HepG2 (cell line): ENCODE measurements at regions not wholly inside any gene's neighbourhood (a gene's known extent, or its start where the extent isn't known, plus 50 kb on each side); places are given as distances from the start of the nearest gene placed in this dataset.

Experiments used
- CREM ChIP-seq, 2 experiments: sonication (generic) in 1 of 2; formaldehyde crosslinking in 1 of 2; IDR thresholded peaks; 2 replicates each; pipeline versions ENCODE4 v1.4.0 to v1.6.1; 2016 to 2020; ENCODE audit warnings: antibody characterized with exemption in 1 of 2, mild to moderate bottlenecking in 1 of 2, missing genetic modification reagents in 1 of 2
- DR1 ChIP-seq: sonication (generic); formaldehyde crosslinking; IDR thresholded peaks from 2 replicates; pipeline ENCODE4 v1.8.0; 2021; ENCODE audit warnings: mild to moderate bottlenecking, missing genetic modification reagents, inconsistent platforms
- HNRNPLL ChIP-seq: fragments of 200-400 bp; formaldehyde crosslinking; IDR thresholded peaks from 2 replicates; pipeline ENCODE4 v1.6.1; 2017; ENCODE audit warnings: mild to moderate bottlenecking, low read depth, low read length; ENCODE audit not compliant: poor library complexity, severe bottlenecking
- HOXA7 ChIP-seq: sonication (generic); formaldehyde crosslinking; IDR thresholded peaks from 2 replicates; pipeline ENCODE4 v1.8.1; 2022; ENCODE audit warnings: mild to moderate bottlenecking, missing genetic modification reagents, moderate library complexity
- MAF1 ChIP-seq: sonication (generic); formaldehyde crosslinking; IDR thresholded peaks from 2 replicates; pipeline ENCODE4 v1.5.0; 2020; ENCODE audit warnings: missing genetic modification reagents, borderline replicate concordance
- NAIF1 ChIP-seq: sonication (generic); formaldehyde crosslinking; IDR thresholded peaks from 2 replicates; pipeline ENCODE4 v1.5.0; 2020; ENCODE audit warnings: mild to moderate bottlenecking, missing genetic modification reagents, borderline replicate concordance
- REXO4 ChIP-seq: sonication (generic); formaldehyde crosslinking; IDR thresholded peaks from 2 replicates; pipeline ENCODE4 v1.8.0; 2022; ENCODE audit warnings: missing genetic modification reagents, mild to moderate bottlenecking, borderline replicate concordance
- SAFB2 ChIP-seq: sonication (generic); formaldehyde crosslinking; IDR thresholded peaks from 2 replicates; pipeline ENCODE4 v1.5.1; 2020; ENCODE audit warnings: missing genetic modification reagents, low read depth, mild to moderate bottlenecking, borderline replicate concordance
- SALL1 ChIP-seq: sonication (generic); formaldehyde crosslinking; IDR thresholded peaks from 2 replicates; pipeline ENCODE4 v1.8.0; 2022; ENCODE audit warnings: mild to moderate bottlenecking, missing genetic modification reagents
- SRF ChIP-seq: IDR thresholded peaks from 2 replicates; pipeline ENCODE4 v1.6.1; 2011; ENCODE audit warnings: mild to moderate bottlenecking, low read depth, low read length, moderate library complexity
- SRSF4 ChIP-seq: fragments of 200-400 bp; formaldehyde crosslinking; IDR thresholded peaks from one replicate; pipeline ENCODE4 v1.6.1; 2018; ENCODE audit warnings: mild to moderate bottlenecking, low read depth, low read length, moderate library complexity; ENCODE audit not compliant: poor library complexity, severe bottlenecking
- TCF7L2 ChIP-seq: IDR thresholded peaks from 2 replicates; pipeline ENCODE4 v1.6.1; 2011; ENCODE audit warnings: mild to moderate bottlenecking, low read depth, low read length, moderate library complexity
- XRCC5 ChIP-seq: fragments of 200-400 bp; formaldehyde crosslinking; optimal IDR thresholded peaks from 2 replicates; pipeline ENCODE3; 2017; ENCODE audit warnings: mild to moderate bottlenecking, low read length
- ZNF292 ChIP-seq: sonication (generic); formaldehyde crosslinking; IDR thresholded peaks from 2 replicates; pipeline ENCODE4 v1.8.1; 2022; ENCODE audit warnings: mild to moderate bottlenecking, low read depth, missing genetic modification reagents, borderline replicate concordance
- ZNF850 ChIP-seq: sonication (generic); formaldehyde crosslinking; conservative IDR thresholded peaks from 2 replicates; pipeline ENCODE4 v1.9.0; 2021; ENCODE audit warnings: mild to moderate bottlenecking, missing genetic modification reagents
- TF ChIP-seq, protein P1 (sequence below): sonication (generic); formaldehyde crosslinking; conservative IDR thresholded peaks from 2 replicates; pipeline ENCODE4 v1.4.0; 2020; ENCODE audit warnings: mild to moderate bottlenecking, missing genetic modification reagents, moderate library complexity
- TF ChIP-seq, protein P2 (sequence below): sonication (generic); formaldehyde crosslinking; IDR thresholded peaks from 2 replicates; pipeline ENCODE4 v1.8.1; 2023; ENCODE audit warnings: missing genetic modification reagents, inconsistent platforms, borderline replicate concordance
- TF ChIP-seq, protein P3 (sequence below): sonication (generic); formaldehyde crosslinking; IDR thresholded peaks from 2 replicates; pipeline ENCODE4 v1.4.0; 2020; ENCODE audit warnings: missing genetic modification reagents, low read depth, mild to moderate bottlenecking, borderline replicate concordance
- TF ChIP-seq, protein P4 (sequence below), 2 experiments: fragments of 450-650 bp in 1 of 2; sonication (generic) in 1 of 2; formaldehyde crosslinking; IDR thresholded peaks; 2 replicates each; pipeline versions ENCODE4 v1.5.0 to v1.8.0; 2020 to 2022; ENCODE audit warnings: mild to moderate bottlenecking in 1 of 2, missing genetic modification reagents in 1 of 2
- TF ChIP-seq, protein P5 (sequence below): sonication (generic); formaldehyde crosslinking; IDR thresholded peaks from 2 replicates; pipeline ENCODE4 v1.4.0; 2020; ENCODE audit warnings: missing genetic modification reagents

DNA sequence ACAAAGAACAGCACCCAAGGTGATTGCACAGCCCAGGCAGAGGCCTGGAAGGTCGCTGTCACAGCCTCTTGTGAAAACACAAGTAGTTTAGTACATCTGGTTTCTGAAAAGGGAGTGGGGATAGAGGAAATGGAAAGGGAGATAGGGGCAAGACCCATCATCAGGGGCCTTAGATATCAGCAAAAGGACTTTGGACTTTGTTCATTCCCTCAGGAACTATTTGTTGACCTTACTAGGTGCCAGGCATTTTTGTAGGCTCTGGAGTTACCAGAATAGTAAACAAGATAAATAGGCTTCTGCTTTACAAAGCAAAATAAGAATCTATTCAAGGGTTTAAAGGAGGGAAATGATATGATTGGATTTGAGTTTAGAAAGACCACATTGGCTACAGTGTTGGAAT is 199.4 kb upstream of the CDKN3 start (continued):
- TF ChIP-seq, protein P1, sequence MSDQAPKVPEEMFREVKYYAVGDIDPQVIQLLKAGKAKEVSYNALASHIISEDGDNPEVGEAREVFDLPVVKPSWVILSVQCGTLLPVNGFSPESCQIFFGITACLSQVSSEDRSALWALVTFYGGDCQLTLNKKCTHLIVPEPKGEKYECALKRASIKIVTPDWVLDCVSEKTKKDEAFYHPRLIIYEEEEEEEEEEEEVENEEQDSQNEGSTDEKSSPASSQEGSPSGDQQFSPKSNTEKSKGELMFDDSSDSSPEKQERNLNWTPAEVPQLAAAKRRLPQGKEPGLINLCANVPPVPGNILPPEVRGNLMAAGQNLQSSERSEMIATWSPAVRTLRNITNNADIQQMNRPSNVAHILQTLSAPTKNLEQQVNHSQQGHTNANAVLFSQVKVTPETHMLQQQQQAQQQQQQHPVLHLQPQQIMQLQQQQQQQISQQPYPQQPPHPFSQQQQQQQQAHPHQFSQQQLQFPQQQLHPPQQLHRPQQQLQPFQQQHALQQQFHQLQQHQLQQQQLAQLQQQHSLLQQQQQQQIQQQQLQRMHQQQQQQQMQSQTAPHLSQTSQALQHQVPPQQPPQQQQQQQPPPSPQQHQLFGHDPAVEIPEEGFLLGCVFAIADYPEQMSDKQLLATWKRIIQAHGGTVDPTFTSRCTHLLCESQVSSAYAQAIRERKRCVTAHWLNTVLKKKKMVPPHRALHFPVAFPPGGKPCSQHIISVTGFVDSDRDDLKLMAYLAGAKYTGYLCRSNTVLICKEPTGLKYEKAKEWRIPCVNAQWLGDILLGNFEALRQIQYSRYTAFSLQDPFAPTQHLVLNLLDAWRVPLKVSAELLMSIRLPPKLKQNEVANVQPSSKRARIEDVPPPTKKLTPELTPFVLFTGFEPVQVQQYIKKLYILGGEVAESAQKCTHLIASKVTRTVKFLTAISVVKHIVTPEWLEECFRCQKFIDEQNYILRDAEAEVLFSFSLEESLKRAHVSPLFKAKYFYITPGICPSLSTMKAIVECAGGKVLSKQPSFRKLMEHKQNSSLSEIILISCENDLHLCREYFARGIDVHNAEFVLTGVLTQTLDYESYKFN (CRISPR knock-in tag) = peak; percentile 87
- TF ChIP-seq SALL1 = peak; percentile 39; the same call in 1 of the 2 replicates
- no peak for TF ChIP-seq REXO4 (CRISPR knock-in tag)
- TF ChIP-seq CREM (IDR thresholded peaks at IDR 0.05) = no peak
- no peak for TF ChIP-seq CREM (CRISPR knock-in tag; IDR thresholded peaks at IDR 0.05)
- no peak for TF ChIP-seq SAFB2 (CRISPR knock-in tag)
- no peak for TF ChIP-seq HOXA7
- TF ChIP-seq TCF7L2 = no peak
- no peak for TF ChIP-seq SRF
- no peak for TF ChIP-seq SRSF4
- TF ChIP-seq MAF1 (CRISPR knock-in tag) = no peak
- TF ChIP-seq, protein P2, sequence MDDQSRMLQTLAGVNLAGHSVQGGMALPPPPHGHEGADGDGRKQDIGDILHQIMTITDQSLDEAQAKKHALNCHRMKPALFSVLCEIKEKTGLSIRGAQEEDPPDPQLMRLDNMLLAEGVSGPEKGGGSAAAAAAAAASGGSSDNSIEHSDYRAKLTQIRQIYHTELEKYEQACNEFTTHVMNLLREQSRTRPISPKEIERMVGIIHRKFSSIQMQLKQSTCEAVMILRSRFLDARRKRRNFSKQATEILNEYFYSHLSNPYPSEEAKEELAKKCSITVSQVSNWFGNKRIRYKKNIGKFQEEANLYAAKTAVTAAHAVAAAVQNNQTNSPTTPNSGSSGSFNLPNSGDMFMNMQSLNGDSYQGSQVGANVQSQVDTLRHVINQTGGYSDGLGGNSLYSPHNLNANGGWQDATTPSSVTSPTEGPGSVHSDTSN = no peak
- TF ChIP-seq, protein P3, sequence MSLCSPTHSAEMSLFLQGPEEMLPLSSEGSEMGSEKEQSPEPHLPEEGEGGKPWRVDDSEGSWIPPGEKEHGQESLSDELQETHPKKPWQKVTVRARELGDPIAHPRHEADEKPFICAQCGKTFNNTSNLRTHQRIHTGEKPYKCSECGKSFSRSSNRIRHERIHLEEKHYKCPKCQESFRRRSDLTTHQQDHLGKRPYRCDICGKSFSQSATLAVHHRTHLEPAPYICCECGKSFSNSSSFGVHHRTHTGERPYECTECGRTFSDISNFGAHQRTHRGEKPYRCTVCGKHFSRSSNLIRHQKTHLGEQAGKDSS (CRISPR knock-in tag) = no peak
- no peak for TF ChIP-seq NAIF1 (CRISPR knock-in tag)
- TF ChIP-seq, protein P4, sequence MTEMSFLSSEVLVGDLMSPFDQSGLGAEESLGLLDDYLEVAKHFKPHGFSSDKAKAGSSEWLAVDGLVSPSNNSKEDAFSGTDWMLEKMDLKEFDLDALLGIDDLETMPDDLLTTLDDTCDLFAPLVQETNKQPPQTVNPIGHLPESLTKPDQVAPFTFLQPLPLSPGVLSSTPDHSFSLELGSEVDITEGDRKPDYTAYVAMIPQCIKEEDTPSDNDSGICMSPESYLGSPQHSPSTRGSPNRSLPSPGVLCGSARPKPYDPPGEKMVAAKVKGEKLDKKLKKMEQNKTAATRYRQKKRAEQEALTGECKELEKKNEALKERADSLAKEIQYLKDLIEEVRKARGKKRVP (CRISPR knock-in tag; IDR thresholded peaks at IDR 0.05) = no peak
- no peak for TF ChIP-seq ZNF292 (CRISPR knock-in tag)
- no peak for TF ChIP-seq ZNF850 (CRISPR knock-in tag)
- TF ChIP-seq HNRNPLL = no peak
- TF ChIP-seq XRCC5 = no peak
- no peak for TF ChIP-seq DR1 (CRISPR knock-in tag)
- TF ChIP-seq, protein P5, sequence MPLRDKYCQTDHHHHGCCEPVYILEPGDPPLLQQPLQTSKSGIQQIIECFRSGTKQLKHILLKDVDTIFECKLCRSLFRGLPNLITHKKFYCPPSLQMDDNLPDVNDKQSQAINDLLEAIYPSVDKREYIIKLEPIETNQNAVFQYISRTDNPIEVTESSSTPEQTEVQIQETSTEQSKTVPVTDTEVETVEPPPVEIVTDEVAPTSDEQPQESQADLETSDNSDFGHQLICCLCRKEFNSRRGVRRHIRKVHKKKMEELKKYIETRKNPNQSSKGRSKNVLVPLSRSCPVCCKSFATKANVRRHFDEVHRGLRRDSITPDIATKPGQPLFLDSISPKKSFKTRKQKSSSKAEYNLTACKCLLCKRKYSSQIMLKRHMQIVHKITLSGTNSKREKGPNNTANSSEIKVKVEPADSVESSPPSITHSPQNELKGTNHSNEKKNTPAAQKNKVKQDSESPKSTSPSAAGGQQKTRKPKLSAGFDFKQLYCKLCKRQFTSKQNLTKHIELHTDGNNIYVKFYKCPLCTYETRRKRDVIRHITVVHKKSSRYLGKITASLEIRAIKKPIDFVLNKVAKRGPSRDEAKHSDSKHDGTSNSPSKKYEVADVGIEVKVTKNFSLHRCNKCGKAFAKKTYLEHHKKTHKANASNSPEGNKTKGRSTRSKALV = no peak
